GM12891 (cell line): ENCODE measurements at regions not wholly inside any gene's neighbourhood (a gene's known extent, or its start where the extent isn't known, plus 50 kb on each side); places are given as distances from the start of the nearest gene placed in this dataset.

Experiments
- POLR2A ChIP-seq: IDR thresholded peaks from 2 replicates; pipeline ENCODE4 v1.6.1; 2011; ENCODE audit warnings: low read depth, low read length, control low read depth
- SPI1 ChIP-seq: IDR thresholded peaks from 2 replicates; pipeline ENCODE4 v1.6.1; 2011; ENCODE audit warnings: low read depth, low read length, control low read depth

DNA sequence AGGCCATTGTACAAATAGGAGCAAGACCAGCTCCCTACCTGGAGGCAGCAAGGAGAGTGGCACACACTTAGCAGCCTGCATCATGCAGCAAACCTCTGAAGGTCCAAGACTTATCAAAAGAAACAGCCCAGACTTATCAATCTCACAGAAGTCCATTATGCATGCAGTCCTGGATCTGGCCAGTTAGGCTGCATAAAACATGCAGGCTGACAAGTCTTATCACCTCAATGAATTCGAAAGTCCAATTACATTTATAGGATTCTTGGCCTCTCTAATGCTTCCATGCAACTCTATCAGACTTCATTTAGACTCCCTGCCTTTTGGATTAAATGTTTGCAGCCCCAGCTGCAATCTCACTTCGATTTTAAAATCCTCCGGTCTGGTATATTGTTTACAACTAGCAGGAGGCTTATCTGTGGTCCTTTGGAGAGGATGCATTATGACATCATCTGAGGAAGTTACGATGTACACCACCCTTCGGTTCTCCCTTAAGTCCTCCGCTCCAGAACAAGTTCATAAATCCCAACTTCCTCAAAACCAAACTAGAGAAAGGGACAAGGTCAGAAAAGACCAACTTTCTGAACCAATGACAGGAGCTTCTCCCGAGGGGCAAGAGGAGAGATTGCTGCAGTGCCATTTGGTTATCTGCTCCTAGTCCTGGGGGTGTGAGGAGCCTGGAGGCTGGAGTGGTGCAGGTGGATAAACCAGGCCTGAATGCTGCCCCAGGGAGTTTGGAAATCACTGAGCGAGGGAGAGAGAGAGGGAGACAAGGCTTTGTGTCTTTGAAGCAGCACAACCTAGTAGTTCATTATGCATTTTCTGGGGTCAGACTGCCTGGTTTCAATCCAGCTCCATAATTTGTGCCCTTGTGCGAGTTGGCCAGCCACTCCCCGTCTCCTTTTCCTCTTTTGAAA is 313.9 kb downstream of the TLE1 start:
- no peak for TF ChIP-seq POLR2A
- no peak for TF ChIP-seq SPI1
